HG03571 (cell line): ENCODE measurements at regions not wholly inside any gene's neighbourhood (a gene's known extent, or its start where the extent isn't known, plus 50 kb on each side); places are given as distances from the start of the nearest gene placed in this dataset.

Experiments used
- ATAC-seq: cut with Tn5 transposase; IDR thresholded peaks from one replicate; pipeline ENCODE4 v1.9.1; 2021; ENCODE audit not compliant: unreplicated experiment

GRCh38 chr22:22079404-22080148 lies 97.0 kb upstream of the TOP3B start:
- ATAC-seq, result no peak

DNA sequence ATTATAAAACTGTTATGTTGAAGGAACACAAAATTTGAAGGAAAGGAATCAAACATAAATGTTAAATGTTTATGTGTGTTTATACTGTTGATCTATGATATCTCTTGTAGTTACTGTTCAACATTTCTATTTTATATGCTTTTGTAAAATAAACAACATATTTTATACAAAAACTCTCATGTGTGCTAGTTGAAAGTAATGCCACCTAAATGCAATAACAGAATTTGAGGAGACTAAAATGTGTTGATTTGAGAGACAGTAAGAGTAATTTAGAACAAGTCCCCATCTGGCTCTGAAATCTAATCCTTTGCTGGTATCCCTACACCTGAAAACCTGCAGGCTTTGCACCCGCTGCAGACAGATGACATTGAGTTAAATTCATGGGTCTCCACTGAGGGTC lies 95.7 kb upstream of the TOP3B start:
- no peak for ATAC-seq

GRCh38 chr22:22076932-22077703 lies 94.5 kb upstream of the TOP3B start:
- no peak for ATAC-seq

- ATAC-seq, result no peak
These were observed 93.8 kb upstream of the TOP3B start for GRCh38 chr22:22076361-22076760.

- ATAC-seq, result no peak
These were observed 93.0 kb upstream of the TOP3B start for GRCh38 chr22:22075382-22076163.

DNA sequence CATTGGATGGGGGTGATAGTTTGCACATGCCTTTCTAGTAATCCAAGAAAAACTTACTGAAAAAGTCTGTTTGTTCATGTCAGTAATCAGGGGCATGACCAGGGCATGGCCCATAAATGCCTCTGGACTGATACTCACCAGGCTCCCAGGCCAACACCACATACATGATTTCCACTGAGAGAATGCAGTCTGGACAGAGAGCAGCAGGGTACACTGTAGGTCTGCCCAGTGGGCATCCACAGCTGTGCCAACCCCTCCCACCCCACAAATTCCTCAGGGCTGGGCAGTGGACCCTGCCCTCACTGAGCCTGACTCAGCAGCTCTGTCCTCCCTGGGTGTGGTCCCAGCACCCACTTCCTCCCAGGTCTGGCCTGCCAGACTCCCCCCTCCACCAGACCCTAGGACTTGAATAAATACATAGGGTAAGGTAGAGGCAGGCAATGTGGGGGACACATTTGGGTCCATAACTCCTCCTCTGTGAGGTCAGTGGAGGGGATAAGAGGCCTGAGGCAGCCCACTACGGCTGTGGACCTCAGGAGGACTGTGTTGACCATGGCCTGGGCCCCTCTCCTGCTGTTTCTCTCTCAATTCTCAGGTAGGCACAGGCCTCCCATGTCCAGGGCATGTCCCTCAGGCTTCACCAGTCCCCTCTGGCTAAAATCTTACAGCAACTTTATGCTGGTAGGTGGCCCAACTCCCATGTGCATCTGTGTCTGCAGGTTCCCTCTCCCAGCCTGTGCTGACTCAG lies 92.2 kb upstream of the TOP3B start:
- ATAC-seq, result no peak

GRCh38 chr22:22073769-22074561 lies 91.4 kb upstream of the TOP3B start:
- ATAC-seq, result no peak

DNA sequence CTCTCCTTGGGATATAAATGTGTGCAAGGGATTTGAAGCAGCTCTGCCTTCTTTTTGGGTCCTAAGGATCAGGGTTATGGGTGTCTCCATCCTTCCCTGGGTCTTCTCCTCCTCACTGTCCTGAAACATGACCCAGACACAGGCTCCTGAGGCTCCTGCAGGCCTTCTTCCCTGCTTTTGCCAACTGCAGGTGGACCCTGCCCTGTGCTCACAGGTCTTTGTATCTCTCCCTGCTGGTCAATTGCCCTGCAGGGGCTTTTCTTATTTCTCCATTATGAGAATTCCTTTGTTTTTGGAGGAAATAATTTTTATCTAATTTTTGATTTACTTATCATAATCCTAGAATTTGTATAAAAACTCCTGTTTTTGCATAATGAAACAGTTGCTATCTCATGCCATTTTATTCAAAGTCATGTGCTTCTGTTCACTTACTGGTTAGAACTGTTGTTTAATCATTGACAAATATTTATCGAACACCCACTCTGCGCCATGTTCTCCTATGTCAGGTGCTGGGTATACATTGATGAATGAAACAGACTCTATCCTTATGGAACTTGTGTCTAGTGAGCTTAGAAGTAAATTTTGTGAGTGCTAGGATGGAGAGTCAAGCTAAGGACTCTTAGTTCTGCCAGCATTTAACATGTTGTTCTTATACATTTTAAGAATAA lies 89.7 kb upstream of the TOP3B start:
- no peak for ATAC-seq

- ATAC-seq, result no peak
These were observed 88.9 kb upstream of the TOP3B start for GRCh38 chr22:22071455-22071854.

GRCh38 chr22:22070371-22070824 lies 87.8 kb upstream of the TOP3B start:
- no peak for ATAC-seq

DNA sequence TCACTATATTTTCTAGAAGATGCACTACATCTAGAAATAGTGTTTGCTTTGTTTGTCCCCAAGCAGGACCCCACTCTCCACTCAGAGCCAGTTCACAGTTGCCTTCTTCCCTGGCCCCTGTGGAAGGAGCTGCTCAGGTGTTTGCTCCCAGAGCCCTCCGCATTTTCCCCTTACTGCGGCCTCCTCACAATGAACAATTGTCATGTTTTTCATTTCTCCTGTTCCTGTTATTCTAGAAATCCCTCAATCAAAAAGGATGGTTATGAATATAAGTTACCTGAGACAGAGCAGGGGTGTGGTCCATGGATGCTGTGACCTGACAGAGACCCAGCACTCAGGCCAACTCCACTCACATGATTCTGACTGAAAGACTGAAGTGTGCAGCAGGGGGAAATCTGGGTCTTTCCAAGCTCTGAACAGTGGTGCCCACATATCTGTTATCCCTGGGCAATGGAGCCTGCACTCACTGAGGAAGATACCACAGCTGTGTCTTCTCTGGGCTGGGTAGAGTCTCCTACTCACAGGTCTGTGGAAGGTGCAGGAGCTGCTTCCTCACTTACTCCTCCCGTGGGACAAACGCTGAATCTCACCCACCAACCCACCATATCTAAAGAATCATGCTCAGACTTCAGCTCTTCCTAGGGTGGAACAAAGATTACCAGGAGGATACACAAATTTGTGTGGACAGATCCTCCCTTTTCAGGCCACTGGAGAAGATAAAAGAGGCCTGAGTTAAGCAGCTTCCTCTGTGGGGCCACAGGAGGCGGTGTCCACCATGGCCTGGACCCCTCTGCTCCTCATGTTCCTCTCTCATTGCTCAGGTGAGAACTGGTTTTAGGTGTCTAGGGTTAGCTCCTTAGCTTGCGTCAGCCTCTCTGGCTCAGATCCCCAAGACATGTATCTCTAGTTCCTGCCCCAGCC lies 87.1 kb upstream of the TOP3B start:
- no peak for ATAC-seq

DNA sequence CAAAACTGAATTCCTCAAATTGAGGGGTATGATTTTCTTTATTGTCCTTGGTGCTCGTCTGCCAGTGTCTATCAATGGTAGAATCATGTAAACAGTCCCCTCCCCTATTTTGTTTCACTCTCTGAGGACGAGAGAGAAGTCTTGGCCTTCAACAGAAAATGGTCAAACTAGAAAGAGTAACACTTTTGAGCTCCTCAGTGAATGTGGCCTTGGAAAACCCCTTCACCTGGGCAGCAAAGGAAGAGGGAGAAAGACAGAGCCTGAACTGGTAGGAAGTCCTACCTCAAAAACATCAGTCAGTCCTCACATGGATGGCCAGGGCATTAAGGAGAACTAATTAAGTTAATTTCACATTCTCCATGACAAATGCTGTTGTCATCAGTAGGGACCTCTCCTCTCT lies 86.1 kb upstream of the TOP3B start:
- ATAC-seq, result no peak

DNA sequence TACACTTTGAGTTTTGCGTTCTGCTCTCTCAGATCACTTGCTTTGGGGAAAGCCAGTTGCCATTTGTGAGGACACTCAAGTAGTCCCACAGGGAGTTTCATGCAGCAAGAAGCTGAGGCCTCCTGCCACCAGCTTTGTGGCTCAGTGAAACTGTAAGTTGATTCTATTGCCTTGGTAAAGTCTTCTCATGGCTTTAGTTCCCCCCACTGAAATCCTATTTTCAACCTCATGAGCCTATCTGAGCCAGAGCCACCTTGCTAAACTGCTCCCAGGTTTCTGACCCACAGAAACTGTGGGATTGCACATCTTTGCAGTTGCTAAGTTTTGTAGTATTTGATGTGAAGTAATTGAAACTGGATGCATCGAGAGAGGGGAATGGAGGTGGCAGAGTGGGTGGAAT lies 85.4 kb upstream of the TOP3B start:
- ATAC-seq, result no peak

- no peak for ATAC-seq
These were observed 84.6 kb upstream of the TOP3B start for GRCh38 chr22:22067192-22067591.

GRCh38 chr22:22064580-22064979 lies 82.0 kb upstream of the TOP3B start:
- no peak for ATAC-seq

GRCh38 chr22:22062306-22062793 lies 79.8 kb upstream of the TOP3B start:
- ATAC-seq, result no peak

DNA sequence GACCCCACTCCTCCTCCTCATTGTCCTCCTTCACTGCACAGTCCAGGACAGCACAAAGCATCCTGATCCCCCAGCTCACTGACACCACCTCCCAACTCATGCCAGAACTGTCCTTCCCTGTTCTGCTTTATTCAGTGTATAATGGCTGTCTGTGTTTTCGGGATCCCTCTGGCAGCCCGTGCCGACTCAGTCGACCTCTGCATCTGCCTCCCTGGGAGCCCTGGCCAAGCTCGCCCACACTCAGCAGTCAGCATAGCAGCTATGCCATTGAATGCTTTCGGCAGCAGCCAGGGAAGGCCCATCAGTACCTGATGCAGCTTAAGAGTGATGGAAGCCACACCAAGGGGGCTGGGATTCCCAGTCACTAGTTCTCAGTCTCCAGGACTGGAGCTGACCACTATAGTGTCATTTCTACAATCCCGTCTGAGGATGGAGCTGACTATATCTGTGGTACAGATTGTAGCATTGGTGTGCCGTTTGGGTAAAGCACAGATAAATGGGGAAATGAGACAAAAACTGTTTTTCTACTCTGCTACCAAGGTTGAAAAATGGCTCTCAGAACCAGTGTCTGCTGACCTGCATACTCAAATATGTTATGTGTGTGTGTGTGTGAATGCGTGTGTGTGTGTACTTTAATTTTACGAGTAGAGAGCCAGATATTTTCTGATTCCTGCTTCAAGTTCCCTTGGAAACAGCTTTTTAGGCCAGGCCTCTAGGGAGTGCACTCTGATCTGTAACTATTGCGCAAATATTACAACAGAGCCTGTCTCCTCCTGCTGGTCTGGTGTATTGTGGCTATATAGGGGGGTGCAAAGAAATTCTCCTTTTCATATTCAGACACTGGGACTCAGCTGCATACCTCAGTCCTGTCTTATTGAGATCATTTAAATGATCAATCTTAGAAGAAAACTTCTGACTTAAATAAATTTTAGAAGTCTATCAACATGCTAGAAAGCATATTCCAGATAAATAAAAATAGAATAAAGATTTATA lies 78.8 kb upstream of the TOP3B start:
- ATAC-seq, result no peak
